ENCODE measurements at regions not wholly inside any gene's neighbourhood (a gene's known extent, or its start where the extent isn't known, plus 50 kb on each side); places are given as distances from the start of the nearest gene placed in this dataset.
"Not testable (repeated sequence)": the region's sequence is repeated elsewhere in the genome, so short reads cannot be mapped to it uniquely, and the experiment has no call there.

GRCh38 chr12:20006871-20007730 lies 361.2 kb upstream of the PDE3A start:
- no peak overlapping the region for H3K18ac ChIP-seq (ENCODE audit: low read length)
- no peak overlapping the region for H4K91ac ChIP-seq (ENCODE audit: low read depth, low read length)
- no peaks in the 10 kb centered on the region for H3K79me2 ChIP-seq (ENCODE audit: control insufficient read depth, insufficient read depth, low read length, poor library complexity)
- no peak overlapping the region for H3K4ac ChIP-seq (ENCODE audit: low read depth, low read length)
- no peaks in the 10 kb centered on the region for H3K9me3 ChIP-seq (ENCODE audit: insufficient read depth, low read depth, low read length)
- no peak overlapping the region for H2BK120ac ChIP-seq (ENCODE audit: insufficient read depth, low read length, poor library complexity)
- no CpG with 5 or more reads among the region's 8 CpGs for WGBS (ENCODE audit: extremely low coverage, insufficient coverage, insufficient read length)
- no peaks in the 10 kb centered on the region for H3K4me1 ChIP-seq (ENCODE audit: control insufficient read depth in 1 of 2, insufficient read depth in 2 of 2, low read length in 2 of 2)
- no peak for DNase-seq
- H3K9ac ChIP-seq (ENCODE audit: low read length): no peak overlapping the region
- no peak overlapping the region for H2BK12ac ChIP-seq (ENCODE audit: low read length)
- H4K8ac ChIP-seq (ENCODE audit: low read depth, low read length): no peak overlapping the region
- H4K12ac ChIP-seq (ENCODE audit: low read depth, low read length): no peak overlapping the region
- no peak overlapping the region for H2BK5ac ChIP-seq (ENCODE audit: low read depth, low read length, poor library complexity)
- H3K27ac ChIP-seq (ENCODE audit: low read depth, low read length): no peak overlapping the region
- H2AFZ ChIP-seq (ENCODE audit: insufficient read depth, low read length, poor library complexity): no peak overlapping the region
- H3K4me2 ChIP-seq (ENCODE audit: low read length): no peak overlapping the region
- no peaks in the 10 kb centered on the region for H3K79me1 ChIP-seq (ENCODE audit: low read length)
- H2AK5ac ChIP-seq (ENCODE audit: low read length): no peak overlapping the region
- H3K27me3 ChIP-seq (ENCODE audit: insufficient read depth, low read length): no peaks in the 10 kb centered on the region
- H3K36me3 ChIP-seq (ENCODE audit: control insufficient read depth in 1 of 2, insufficient read depth in 2 of 2, low read length in 2 of 2): no peaks in the 10 kb centered on the region
- no peak overlapping the region for H3K4me3 ChIP-seq (ENCODE audit: low read depth, low read length)
- H3K23ac ChIP-seq (ENCODE audit: low read length): no peak overlapping the region
- no peak overlapping the region for H3K14ac ChIP-seq (ENCODE audit: low read length)

- H3K79me2 ChIP-seq (ENCODE audit: control insufficient read depth, insufficient read depth, low read length, poor library complexity); H3K79me1 ChIP-seq (ENCODE audit: low read length); H4K91ac ChIP-seq (ENCODE audit: low read depth, low read length); H3K4ac ChIP-seq (ENCODE audit: low read depth, low read length); H3K4me2 ChIP-seq (ENCODE audit: low read length); H3K4me3 ChIP-seq (ENCODE audit: low read depth, low read length); H3K27me3 ChIP-seq (ENCODE audit: insufficient read depth, low read length); H4K8ac ChIP-seq (ENCODE audit: low read depth, low read length); H3K9me3 ChIP-seq (ENCODE audit: insufficient read depth, low read depth, low read length); H2BK12ac ChIP-seq (ENCODE audit: low read length); DNase-seq; H3K14ac ChIP-seq (ENCODE audit: low read length); H2BK120ac ChIP-seq (ENCODE audit: insufficient read depth, low read length, poor library complexity); H3K4me1 ChIP-seq (ENCODE audit: control insufficient read depth in 1 of 2, insufficient read depth in 2 of 2, low read length in 2 of 2); H2AK5ac ChIP-seq (ENCODE audit: low read length); H3K18ac ChIP-seq (ENCODE audit: low read length); H3K36me3 ChIP-seq (ENCODE audit: control insufficient read depth in 1 of 2, insufficient read depth in 2 of 2, low read length in 2 of 2); H4K12ac ChIP-seq (ENCODE audit: low read depth, low read length); H3K27ac ChIP-seq (ENCODE audit: low read depth, low read length); H3K9ac ChIP-seq (ENCODE audit: low read length); H2AFZ ChIP-seq (ENCODE audit: insufficient read depth, low read length, poor library complexity); H2BK5ac ChIP-seq (ENCODE audit: low read depth, low read length, poor library complexity); H3K23ac ChIP-seq (ENCODE audit: low read length): not testable (repeated sequence)
- no CpG with 5 or more reads among the region's 8 CpGs for WGBS (ENCODE audit: extremely low coverage, insufficient coverage, insufficient read length)
These were observed 358.4 kb upstream of the PDE3A start for GRCh38 chr12:20009965-20010364.

GRCh38 chr12:20011200-20011599 lies 357.1 kb upstream of the PDE3A start:
- H3K4me2 ChIP-seq (ENCODE audit: low read length): no peak overlapping the region
- H2AK5ac ChIP-seq (ENCODE audit: low read length): no peak overlapping the region
- H3K14ac ChIP-seq (ENCODE audit: low read length): no peak overlapping the region
- no peak overlapping the region for H3K27ac ChIP-seq (ENCODE audit: low read depth, low read length)
- no peaks in the 10 kb centered on the region for H3K9me3 ChIP-seq (ENCODE audit: insufficient read depth, low read depth, low read length)
- H2BK12ac ChIP-seq (ENCODE audit: low read length): no peak overlapping the region
- no peak overlapping the region for H3K23ac ChIP-seq (ENCODE audit: low read length)
- H3K4me1 ChIP-seq (ENCODE audit: control insufficient read depth in 1 of 2, insufficient read depth in 2 of 2, low read length in 2 of 2): no peaks in the 10 kb centered on the region
- no peak for DNase-seq
- no peak overlapping the region for H3K4me3 ChIP-seq (ENCODE audit: low read depth, low read length)
- no peak overlapping the region for H3K4ac ChIP-seq (ENCODE audit: low read depth, low read length)
- H4K91ac ChIP-seq (ENCODE audit: low read depth, low read length): no peak overlapping the region
- no peaks in the 10 kb centered on the region for H3K36me3 ChIP-seq (ENCODE audit: control insufficient read depth in 1 of 2, insufficient read depth in 2 of 2, low read length in 2 of 2)
- no peak overlapping the region for H3K18ac ChIP-seq (ENCODE audit: low read length)
- H3K9ac ChIP-seq (ENCODE audit: low read length): no peak overlapping the region
- no peak overlapping the region for H4K8ac ChIP-seq (ENCODE audit: low read depth, low read length)
- H2BK120ac ChIP-seq (ENCODE audit: insufficient read depth, low read length, poor library complexity): no peak overlapping the region
- H3K27me3 ChIP-seq (ENCODE audit: insufficient read depth, low read length): no peaks in the 10 kb centered on the region
- no CpG with 5 or more reads among the region's 2 CpGs for WGBS (ENCODE audit: extremely low coverage, insufficient coverage, insufficient read length)
- H3K79me2 ChIP-seq (ENCODE audit: control insufficient read depth, insufficient read depth, low read length, poor library complexity): no peaks in the 10 kb centered on the region
- H3K79me1 ChIP-seq (ENCODE audit: low read length): no peaks in the 10 kb centered on the region
- no peak overlapping the region for H2AFZ ChIP-seq (ENCODE audit: insufficient read depth, low read length, poor library complexity)
- H2BK5ac ChIP-seq (ENCODE audit: low read depth, low read length, poor library complexity): no peak overlapping the region
- no peak overlapping the region for H4K12ac ChIP-seq (ENCODE audit: low read depth, low read length)

- no peak overlapping the region for H3K18ac ChIP-seq (ENCODE audit: low read length)
- H2BK5ac ChIP-seq (ENCODE audit: low read depth, low read length, poor library complexity): no peak overlapping the region
- no peaks in the 10 kb centered on the region for H3K79me2 ChIP-seq (ENCODE audit: control insufficient read depth, insufficient read depth, low read length, poor library complexity)
- H3K9ac ChIP-seq (ENCODE audit: low read length): no peak overlapping the region
- no peak for DNase-seq
- no peak overlapping the region for H4K12ac ChIP-seq (ENCODE audit: low read depth, low read length)
- no peak overlapping the region for H2AK5ac ChIP-seq (ENCODE audit: low read length)
- H3K14ac ChIP-seq (ENCODE audit: low read length): no peak overlapping the region
- H3K27me3 ChIP-seq (ENCODE audit: insufficient read depth, low read length): no peaks in the 10 kb centered on the region
- H3K23ac ChIP-seq (ENCODE audit: low read length): no peak overlapping the region
- no peak overlapping the region for H3K4ac ChIP-seq (ENCODE audit: low read depth, low read length)
- H2BK12ac ChIP-seq (ENCODE audit: low read length): no peak overlapping the region
- H3K79me1 ChIP-seq (ENCODE audit: low read length): no peaks in the 10 kb centered on the region
- no peak overlapping the region for H2BK120ac ChIP-seq (ENCODE audit: insufficient read depth, low read length, poor library complexity)
- no peak overlapping the region for H3K4me2 ChIP-seq (ENCODE audit: low read length)
- no peaks in the 10 kb centered on the region for H3K36me3 ChIP-seq (ENCODE audit: control insufficient read depth in 1 of 2, insufficient read depth in 2 of 2, low read length in 2 of 2)
- no peaks in the 10 kb centered on the region for H3K4me1 ChIP-seq (ENCODE audit: control insufficient read depth in 1 of 2, insufficient read depth in 2 of 2, low read length in 2 of 2)
- H2AFZ ChIP-seq (ENCODE audit: insufficient read depth, low read length, poor library complexity): no peak overlapping the region
- no peak overlapping the region for H3K27ac ChIP-seq (ENCODE audit: low read depth, low read length)
- H4K8ac ChIP-seq (ENCODE audit: low read depth, low read length): no peak overlapping the region
- no peak overlapping the region for H3K4me3 ChIP-seq (ENCODE audit: low read depth, low read length)
- H3K9me3 ChIP-seq (ENCODE audit: insufficient read depth, low read depth, low read length): no peaks in the 10 kb centered on the region
- no peak overlapping the region for H4K91ac ChIP-seq (ENCODE audit: low read depth, low read length)
These were observed 350.5 kb upstream of the PDE3A start for GRCh38 chr12:20017802-20018201.
